SHP77 (cell line): ENCODE measurements at regions not wholly inside any gene's neighbourhood (a gene's known extent, or its start where the extent isn't known, plus 50 kb on each side); places are given as distances from the start of the nearest gene placed in this dataset.
"Not testable (repeated sequence)": the region's sequence is repeated elsewhere in the genome, so short reads cannot be mapped to it uniquely, and the experiment has no call there.

Source experiments
- DNase-seq, 2 experiments: peaks; one replicate each; lab custom pipeline; 2025; lab: John Stamatoyannopoulos, UW

- DNase-seq, result no peak
These were observed 127.9 kb downstream of the EVA1A start for GRCh38 chr2:75432761-75433361.

GRCh38 chr2:75431763-75432162 is 129.0 kb downstream of the EVA1A start:
- DNase-seq, result no peak

GRCh38 chr2:75431276-75431675 is 129.5 kb downstream of the EVA1A start:
- DNase-seq, result no peak

- DNase-seq, result not testable (repeated sequence)
These were observed 130.3 kb downstream of the EVA1A start for GRCh38 chr2:75430449-75430848.

- no peak for DNase-seq
These were observed 131.9 kb downstream of the EVA1A start for GRCh38 chr2:75428646-75429443.

GRCh38 chr2:75428060-75428459 is 132.7 kb downstream of the EVA1A start:
- DNase-seq, result no peak

GRCh38 chr2:75424936-75425619 is 135.7 kb downstream of the EVA1A start:
- no peak for DNase-seq

GRCh38 chr2:75421986-75422385 is 138.8 kb downstream of the EVA1A start:
- DNase-seq, result no peak

GRCh38 chr2:75416420-75417342 is 144.1 kb downstream of the EVA1A start:
- DNase-seq, result no peak

- DNase-seq, result no peak
These were observed 145.0 kb downstream of the EVA1A start for GRCh38 chr2:75415731-75416130.

- DNase-seq, result no peak
These were observed 145.6 kb downstream of the EVA1A start for GRCh38 chr2:75415111-75415626.

- no peak for DNase-seq
These were observed 149.2 kb downstream of the EVA1A start for GRCh38 chr2:75411574-75411973.

GRCh38 chr2:75410702-75411101 is 150.0 kb downstream of the EVA1A start:
- DNase-seq, result no peak

- DNase-seq, result no peak
These were observed 152.0 kb downstream of the EVA1A start for GRCh38 chr2:75408771-75409170.

GRCh38 chr2:75407038-75407530 is 153.7 kb downstream of the EVA1A start:
- no peak for DNase-seq

- DNase-seq, result no peak
These were observed 154.6 kb downstream of the EVA1A start for GRCh38 chr2:75406131-75406581.

GRCh38 chr2:75405000-75405399 is 155.7 kb downstream of the EVA1A start:
- no peak for DNase-seq

- DNase-seq, result peak; percentile 28 to 37
These were observed 156.7 kb downstream of the EVA1A start for GRCh38 chr2:75403991-75404428.

- DNase-seq, result no peak
These were observed 164.4 kb downstream of the EVA1A start for GRCh38 chr2:75396314-75396713.

GRCh38 chr2:75394764-75395163 is 166.0 kb downstream of the EVA1A start:
- not testable (repeated sequence) for DNase-seq

- DNase-seq, result peak in 1 of 2 experiments; percentile 31
These were observed 170.6 kb downstream of the EVA1A start for GRCh38 chr2:75390169-75390568.
